Superior temporal gyrus (tissue), 1 donor: ENCODE measurements at regions not wholly inside any gene's neighbourhood (a gene's known extent, or its start where the extent isn't known, plus 50 kb on each side); places are given as distances from the start of the nearest gene placed in this dataset.
A peak's percentile ranks its signal among the peaks of the same experiment; 100 is the strongest.
"Not testable (repeated sequence)": the region's sequence is repeated elsewhere in the genome, so short reads cannot be mapped to it uniquely, and the experiment has no call there.

Source experiments
- DNase-seq: peaks from one replicate; pipeline ENCODE4 v3.0.0-alpha.2; 2016; ENCODE audit errors: extremely low spot score

DNA sequence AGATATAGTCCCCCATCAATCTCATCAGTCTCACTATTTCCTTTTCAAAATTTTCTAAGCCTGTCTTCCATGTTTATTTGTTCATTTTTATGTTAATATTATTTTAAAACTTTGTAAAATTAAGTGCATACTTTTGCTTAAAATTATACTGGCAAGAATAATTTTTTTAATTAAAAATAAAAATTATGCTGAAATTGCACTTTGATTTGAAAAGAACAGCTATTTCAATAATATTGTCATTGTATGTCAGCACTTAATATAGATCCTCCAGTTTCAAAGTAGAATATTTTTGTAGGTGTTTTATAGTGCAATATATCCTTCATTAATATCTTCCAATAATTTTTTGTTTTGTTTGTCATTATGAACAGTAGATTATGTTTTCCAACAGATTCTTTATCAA is 99.0 kb upstream of the MAGI2 start:
- DNase-seq, result no peak

DNA sequence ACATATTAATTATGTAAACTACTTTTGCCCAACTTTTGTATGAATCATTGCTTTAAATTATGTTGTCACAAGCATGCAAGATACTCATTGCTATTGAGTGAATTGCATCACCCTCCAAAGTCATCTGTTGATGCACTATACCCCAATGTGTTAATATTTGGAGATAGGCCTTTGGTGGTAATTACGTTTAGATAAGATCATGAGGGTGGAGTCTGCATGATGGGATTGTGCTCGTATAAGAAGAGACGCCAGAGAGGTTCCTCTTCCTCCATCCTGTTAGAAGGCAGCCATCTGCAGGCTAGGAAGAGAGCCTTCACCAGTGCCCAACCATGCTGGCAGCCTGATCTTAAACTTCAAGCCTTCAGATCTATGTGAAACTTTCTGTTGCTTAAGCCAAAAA is 95.3 kb upstream of the MAGI2 start:
- DNase-seq, result peak; percentile 62

DNA sequence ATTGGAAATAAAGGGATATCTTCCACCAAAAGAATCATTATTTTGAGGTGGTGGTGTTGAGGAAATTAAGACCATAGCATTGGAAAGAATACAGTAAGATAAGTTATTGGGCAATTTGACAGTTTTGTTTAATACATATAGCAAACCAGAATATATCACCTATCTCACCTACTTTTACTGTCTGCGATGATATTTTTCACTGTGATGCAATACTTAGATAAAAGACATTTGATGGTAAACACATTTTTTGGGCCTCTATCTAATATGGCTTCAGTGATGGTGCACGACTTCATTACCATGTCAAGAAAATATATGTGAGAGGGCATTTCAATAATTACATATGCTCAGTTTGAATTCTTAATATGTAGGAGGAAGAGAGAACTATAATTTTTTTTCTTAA is 93.7 kb upstream of the MAGI2 start:
- DNase-seq, result no peak

DNA sequence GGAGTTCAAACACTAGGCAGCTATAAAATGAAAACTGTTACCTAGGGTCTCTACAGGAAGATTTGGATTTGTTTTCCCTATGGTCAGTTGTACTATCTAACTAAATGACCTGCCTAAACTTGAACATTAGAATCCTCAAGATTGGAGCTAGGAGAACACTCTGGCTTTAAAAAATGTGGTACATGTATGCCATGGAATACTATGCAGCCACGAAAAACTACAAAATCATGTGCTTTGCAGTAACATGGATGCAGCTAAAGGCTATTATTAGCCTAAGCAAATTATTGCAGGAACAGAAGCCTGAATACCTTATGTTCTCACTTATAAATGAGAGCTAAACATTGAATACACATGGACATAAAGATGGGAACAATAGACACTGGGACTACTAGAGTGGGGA is 87.1 kb upstream of the MAGI2 start:
- DNase-seq, result no peak

DNA sequence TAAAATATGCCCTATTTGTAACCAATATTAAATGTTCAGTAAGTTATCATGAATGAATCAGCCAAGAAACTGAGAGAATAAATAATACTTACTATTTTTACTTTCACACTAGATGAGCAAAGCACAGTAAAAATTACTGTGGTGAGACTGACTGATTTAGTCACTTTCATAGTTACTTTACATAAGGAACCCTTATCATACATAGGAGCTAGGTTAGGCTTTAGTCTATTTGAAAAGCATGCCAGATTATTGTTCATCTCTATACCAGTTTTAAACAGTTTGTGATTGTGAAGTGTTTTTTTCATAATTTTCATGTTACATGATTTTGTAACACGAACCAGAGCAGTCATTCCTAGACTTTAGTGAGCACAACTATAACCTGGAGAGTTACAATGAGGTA is 80.7 kb upstream of the MAGI2 start:
- no peak for DNase-seq

DNA sequence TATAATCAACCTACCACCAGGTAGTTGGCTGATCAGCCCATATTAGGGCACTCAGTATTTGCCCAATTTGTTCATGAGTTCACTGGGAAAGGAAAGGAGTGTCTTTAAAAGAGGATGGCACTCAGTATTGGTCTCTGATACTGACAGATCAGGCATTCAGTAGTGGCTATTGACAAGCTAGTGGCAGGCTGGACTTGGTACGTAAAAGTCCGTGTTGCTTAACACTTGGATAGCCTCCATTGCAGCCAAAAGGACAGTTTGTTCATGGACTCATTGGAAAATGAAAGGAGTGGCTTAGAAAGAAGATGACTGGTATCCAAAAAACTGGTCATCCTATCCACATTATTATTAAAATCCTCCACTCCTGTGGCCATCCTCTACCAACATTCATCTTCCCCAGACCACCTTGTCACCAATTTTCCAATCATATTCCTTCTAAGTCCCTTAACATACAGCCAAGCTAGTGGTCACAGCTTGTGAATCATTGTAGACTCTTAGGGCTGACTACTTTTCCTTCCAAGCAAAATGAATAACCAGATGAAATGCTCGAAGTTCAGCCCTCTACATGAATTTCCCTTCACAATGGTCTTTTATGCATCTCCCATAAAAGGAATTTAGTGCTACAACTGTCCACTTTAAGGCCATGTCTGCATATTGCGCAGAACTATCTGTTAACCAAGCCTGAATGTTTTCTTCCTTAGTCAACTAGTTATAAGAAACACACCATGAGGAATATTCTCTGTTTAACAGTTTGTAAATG is 78.6 kb upstream of the MAGI2 start:
- no peak for DNase-seq

DNA sequence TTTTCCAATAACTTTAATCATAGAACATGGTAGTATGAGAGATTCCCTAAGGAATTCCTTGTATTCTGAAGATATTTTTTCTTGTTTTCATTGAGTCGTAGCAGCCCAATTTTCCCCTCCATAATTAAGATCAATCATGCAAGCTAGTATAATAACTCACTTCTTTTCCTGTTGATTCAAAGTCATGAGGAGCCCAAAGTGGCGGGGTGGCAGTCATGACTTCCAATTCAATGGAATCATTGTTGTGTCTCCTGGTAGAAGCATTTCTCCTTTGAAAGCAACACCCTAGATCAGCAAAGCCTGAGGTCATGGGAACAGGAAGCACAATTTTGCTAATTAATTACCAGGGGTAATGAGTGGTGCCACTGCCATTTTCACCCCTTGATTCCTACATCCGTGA is 77.6 kb upstream of the MAGI2 start:
- DNase-seq, result no peak

DNA sequence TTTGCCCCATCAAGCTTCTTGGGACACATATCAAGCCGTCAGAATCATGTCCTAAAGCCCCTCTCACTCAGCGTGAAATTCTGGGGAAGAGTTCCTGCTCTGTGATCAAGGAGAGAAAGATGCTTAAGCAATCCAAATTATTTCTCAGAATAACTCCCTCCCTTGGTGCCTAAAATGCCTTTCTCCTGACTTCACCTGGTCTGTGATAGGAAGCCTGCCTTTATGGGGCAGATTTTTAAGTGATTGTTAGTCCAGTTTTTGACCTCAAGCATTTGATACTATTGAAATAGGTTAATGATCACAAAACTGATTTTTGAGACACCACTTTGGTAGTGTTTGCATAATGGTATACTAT is 76.4 kb upstream of the MAGI2 start:
- no peak for DNase-seq

DNA sequence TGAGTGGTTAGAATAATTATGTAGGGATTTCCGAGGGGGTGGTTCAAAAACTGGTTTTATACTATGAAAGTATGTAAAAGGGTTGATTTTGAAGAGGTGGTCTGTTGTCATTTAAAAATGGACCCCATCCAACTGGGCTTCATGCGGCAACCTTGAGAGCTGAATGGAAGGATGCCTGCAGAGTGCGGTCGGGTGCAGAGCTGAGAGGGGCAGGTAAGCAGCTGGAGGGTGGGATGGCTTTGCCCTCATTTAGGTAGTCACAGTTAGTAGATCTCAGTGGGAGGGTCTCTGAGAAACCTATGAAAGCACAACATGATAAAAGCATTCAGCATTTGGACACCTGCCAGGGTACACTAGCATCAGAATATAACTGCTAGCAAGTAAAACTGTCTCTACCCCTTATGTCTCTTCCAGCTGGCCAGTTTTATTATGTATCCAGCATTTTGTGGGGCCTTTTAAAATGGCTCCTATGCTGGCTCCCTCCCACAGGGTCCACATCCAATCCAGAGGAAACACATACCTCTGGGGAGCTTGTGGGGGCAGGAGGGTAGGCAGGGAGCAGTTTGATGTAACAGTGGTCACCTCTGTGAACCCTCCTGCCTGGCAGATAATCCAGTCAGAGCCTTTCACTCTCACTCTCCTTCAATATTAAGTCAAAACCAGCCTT is 75.9 kb upstream of the MAGI2 start:
- DNase-seq, result no peak

DNA sequence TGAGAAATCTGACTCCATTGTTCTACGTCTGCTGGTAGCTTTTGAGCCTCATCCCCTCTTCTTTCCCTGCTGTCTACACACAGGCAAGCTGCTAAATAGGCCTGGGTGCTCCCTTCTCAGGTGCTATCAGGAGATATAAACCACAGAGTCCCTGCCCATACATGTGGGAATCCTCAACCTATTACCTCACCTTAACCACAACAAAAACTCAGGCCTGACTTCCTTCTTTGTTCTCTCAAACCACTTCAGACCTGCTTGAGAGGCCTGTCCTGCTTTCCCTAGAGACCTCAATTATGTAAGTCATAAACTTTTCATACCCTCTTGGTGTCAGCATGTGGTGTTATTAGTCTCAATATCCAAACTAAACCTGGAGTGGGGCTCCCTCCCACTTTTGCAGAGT is 75.0 kb upstream of the MAGI2 start:
- no peak for DNase-seq

DNA sequence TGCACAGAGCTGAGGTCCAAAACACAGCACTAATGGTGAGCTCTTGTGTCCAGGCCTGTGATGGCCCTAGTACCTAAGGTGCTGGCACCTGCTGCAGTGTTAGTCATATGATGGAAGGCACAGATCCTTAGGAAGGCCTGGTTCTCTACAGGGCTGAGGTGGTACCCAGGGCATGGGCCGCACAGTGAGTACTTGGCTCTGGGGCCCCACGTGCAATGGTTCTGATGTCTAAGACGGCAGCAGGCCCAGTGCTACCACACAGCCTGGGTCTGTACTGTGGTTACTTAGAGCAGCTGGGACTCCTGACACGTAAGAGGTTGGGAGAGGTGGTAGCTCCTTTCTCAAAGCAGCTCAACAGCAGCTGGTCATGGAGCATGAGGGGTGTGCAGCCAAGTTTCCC is 70.6 kb upstream of the MAGI2 start:
- DNase-seq, result no peak

DNA sequence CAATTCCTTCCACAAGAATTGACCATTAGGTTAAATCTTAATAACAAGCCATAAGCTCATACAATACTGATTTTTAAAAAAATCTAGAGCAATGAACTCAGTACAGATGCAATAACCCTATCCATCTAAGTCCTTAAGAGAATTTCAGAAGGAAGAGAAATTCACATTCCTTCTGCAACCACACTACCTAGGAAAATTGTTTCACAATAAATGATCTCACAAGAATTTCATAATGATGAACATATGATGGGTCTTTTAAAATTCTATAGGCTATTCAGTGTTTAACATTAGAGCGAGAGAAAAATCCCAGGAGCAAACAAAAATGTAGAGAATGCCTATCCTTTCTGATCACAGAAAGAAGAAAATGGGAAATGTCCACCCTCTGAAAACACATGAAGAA is 70.0 kb upstream of the MAGI2 start:
- no peak for DNase-seq

DNA sequence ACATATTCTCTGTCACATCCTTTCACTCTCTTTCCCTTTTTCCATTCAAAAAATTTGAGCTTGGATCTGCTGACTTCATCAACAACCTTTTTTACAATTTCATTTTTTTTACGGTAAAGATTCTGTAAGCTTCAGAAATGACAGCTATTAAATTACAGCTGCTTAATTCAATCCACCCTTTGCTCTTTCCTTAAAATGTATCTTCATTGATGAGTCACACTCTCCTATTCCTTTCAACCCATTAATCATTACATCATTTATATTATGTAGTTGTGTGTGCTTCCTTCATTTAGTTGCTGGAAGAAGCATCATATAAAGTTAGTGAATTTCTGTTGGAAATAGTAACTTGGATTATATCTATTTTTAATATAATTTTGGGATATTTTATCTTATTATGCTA is 67.1 kb upstream of the MAGI2 start:
- DNase-seq, result no peak

DNA sequence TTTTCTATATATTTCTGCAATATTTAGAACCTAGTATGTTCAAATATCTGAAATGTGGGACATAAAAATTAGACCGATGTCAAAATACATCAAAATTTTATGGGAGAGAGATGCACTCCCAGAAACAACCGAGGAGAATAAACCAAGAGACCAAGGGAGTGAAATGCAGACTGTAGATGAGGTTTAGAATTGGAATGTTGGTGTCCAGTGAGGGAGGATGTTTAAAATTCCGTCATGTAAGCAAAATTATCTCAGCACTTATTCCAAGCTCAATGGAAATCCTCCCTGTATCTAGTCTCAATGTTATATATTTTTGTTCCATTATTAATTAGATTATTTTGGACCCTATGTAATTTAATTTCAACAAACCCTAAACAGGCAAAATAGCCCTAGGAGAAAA is 61.9 kb upstream of the MAGI2 start:
- DNase-seq, result no peak

DNA sequence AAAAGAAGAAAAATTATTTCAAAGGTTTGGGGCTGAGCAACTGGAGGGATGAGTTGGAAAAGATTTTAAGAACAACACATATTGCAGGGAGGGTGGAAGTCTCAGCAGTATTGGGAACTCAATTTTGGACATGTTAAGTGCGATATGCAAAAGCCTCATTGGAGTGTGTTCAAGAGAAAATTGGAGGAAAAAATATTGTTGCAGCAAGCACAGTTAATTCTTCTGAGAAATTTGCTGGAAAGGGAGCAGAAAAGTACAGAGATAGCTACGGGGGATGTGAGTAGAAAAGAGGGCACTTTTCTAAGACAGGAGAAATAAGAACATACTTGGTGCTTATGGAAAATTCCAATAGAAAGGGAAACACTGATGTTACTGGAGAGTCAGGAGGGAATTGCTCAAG is 59.8 kb upstream of the MAGI2 start:
- peak; percentile 75 for DNase-seq

DNA sequence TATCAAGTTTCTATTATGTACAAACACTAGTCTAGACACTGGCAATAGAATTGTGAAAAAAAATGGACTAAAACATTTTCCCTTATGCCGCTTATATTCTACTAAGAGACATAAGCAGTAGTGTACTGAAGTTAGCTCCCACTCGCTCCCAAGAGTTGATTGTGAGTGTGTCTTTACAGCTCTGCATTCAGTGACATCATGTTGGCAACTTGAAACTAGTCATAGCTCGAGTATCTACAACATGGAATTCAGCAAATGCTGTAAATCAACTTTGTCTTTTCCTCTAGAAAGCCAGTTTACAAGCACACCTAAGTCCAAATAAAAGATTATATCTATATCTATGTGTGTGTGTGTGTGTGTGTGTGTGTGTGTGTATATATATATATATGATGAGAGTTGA is 58.8 kb upstream of the MAGI2 start:
- no peak for DNase-seq

DNA sequence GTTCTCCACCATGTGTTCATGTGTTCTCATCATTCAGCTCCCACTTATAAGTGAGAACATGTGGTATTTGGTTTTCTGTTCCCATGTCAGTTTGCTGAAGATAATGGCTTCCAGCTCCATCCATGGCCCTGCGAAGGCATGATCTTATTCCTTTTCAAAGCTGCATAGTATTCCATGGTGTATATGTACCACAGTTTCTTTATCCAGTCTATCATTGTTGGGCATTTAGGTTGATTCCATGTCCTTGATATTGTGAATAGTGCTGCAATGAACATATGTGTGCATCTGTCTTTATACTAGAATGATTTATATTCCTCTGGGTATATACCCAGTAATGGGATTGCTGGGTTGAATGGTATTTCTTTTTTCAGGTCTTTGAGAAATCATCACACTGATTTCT is 57.6 kb upstream of the MAGI2 start:
- not testable (repeated sequence) for DNase-seq

DNA sequence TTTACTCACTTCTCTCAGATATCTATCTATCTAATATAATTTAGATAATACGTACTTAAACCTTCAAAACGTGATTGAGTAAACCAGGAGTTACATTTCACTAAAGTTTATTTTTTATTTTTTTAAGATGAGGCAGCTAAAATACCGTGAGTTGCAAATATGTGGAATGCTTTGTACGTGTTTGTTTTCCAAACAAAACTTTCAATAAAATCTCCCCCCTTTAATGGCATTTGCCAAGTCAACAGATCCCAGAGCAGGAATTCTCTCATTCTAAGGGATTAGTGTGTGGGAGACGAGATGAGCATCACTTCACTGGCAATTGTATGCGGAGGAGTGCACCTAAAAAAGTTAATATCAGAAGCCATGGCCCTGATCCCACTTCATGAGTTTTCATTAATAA is 53.7 kb upstream of the MAGI2 start:
- no peak for DNase-seq

DNA sequence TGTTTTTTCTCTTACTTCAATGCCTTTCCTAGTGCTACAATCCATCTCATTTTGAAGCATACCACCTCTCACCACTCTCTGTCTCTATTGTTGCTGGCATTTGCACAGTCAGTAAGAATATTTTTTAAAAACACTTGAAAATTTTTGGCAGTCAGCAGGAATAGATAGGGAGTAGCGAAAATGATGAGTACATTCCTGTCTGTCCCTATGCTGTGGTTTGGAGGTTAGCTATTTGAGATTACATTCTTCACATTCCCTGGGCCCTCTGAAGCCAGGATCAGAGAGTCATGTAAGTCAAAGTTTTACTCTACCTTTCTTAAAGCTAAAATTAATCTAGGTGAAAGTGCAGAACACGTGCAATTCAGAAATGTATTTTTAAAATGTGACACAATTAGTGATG is 53.0 kb upstream of the MAGI2 start:
- DNase-seq, result no peak

DNA sequence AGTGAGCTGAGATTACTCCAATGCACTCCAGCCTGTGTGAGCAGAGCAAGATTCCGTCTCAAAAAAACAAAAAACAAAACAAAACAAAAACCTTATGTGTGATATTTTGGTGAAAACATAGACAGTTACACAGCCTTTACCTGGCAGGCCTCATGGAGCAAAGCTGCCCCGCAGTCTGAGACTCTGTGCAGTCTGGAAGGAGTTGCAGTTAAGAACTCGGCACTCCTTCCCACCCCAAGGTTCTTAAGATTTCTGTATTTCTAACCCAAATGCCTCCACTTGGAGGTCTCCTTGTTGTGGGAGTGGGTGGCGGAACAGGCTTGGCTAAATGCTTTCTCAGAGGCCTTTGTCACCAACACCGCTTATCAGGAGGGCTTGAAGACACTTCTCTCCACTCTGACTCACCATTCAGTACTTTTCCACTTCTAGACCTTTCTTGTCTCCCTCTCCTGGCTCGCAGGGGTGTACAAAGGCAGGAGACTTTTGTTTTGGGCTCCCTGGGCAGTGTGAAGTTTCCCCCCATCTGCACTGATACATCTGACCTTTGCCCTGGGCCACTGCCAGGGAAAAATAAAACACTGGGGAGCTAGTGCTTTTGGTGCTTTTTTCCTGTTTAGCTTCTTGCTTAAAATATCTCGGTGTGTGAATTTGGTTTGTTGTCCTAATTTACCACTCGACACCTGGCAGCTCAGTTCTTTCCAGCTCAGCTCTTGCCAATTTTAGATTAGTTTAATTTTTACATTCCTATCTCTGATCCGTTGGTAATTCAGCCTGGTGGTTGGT is 51.3 kb upstream of the MAGI2 start:
- peak; percentile 53 for DNase-seq
